Forelimb muscle (tissue), 1 donor: ENCODE measurements at regions not wholly inside any gene's neighbourhood (a gene's known extent, or its start where the extent isn't known, plus 50 kb on each side); places are given as distances from the start of the nearest gene placed in this dataset.

Experiments
- DNase-seq: peaks from one replicate; pipeline ENCODE4 v3.0.0-alpha.2; 2013; ENCODE audit warnings: low read depth

DNA sequence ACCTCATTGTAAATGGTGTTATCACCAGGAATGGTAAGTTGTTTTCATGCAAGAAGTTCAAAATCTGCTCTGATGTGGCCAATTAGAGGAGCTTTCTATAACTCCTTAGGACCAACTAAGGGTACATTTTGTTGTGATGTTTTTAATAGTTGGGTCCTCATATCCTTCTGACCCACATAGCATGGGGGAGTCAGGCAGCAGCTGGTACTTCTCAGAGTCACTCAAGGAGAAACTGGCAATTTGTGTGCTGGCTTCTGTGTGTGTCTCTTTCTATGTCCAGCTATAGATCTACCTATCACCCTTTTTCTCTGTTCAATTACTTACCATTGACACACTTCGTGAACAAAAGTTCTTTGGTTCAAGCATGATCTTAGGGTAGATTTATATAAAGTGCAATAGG, 194.3 kb upstream of the TENM3 start:
- no peak for DNase-seq

DNA sequence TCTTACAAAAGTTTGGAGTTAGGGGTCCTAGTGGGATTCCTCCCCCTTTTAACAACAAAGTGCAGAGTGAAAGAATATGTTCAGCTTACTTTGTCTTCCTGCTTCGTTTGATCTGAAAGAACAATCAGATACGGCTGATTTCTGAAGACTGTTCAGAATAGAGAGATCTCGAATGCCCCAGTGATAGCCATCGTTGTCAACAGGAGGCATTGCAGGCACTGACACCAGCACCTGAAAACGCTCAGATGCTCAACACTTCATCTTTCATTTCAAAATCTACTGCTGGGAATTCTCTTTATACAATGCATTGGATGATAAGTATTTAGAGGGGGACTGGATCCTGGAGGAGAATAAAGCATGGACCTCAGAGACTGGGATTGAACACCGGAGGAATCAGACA, 186.3 kb upstream of the TENM3 start:
- DNase-seq, result no peak

DNA sequence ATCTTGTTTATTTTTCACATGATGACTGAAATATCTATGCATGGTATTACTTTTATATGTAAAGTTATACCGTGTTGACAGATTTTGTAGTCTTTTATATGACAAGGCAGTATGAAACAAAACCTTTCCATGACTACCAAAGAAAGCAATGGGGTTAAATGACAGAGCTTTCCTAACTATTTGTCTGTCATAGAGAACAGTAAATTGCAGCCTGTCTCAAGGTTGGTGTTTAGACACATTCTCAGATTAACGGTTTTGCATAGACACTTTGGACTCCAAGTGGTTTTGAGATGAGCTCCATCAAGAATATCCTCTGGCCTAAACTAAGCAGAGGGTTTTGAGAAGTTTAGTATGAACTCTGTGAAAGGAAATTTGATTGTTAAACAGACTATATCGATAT, 180.7 kb upstream of the TENM3 start:
- DNase-seq, result no peak

DNA sequence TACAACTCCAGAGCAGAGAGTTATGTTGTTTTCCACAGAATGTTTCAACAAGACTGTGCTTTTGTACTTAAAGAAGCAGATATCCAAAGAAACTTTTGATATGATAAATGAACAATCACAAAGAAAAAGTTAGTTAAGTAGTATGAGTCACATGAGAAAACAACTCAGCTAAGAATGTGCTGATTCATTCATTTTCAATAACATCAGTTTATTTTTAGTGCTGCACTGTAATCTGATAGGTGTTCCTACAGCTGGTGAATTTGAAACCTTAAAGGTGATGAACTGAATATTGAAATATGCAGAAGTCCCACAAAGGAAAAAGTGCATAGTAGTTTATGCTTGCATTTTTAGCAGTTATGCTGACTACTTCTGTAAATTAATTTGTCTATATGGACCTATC, 180.3 kb upstream of the TENM3 start:
- DNase-seq, result no peak

DNA sequence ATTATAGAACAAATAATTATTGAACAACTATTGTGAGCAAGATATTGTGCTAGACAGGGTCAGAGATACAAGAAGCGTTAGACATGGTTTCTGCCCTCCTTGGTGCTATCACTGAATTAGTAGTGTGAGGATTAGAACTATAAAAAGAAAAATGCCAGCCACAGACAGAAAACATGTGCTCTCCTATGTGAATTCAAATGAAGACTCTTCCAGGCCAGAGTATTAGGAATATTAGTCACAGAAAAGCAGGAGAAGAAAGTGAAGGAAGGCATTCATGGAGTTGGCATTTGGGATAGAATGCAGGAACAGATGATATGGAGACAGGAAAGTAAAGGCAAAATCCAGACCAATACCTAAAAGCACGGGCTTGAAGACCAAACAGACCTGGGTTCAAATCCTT, 179.6 kb upstream of the TENM3 start:
- no peak for DNase-seq

DNA sequence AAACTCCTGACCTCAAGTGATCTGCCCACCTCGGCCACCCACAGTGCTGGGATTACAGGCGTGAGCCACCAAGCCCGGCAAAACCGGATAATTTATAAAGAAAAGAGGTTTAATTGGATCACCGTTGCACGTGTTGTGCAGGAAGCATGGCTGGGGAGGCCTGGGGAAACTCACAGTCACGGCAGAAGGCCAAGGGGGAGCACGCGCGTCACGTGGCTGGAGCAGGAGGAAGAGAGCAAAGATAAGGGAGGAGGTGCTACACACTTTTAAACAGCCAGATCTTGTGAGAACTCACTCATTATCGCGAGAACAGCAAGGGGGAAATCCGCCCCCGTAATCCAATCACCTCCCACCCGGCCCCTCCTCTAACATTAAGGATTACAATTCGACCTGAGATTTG, 177.9 kb upstream of the TENM3 start:
- no peak for DNase-seq

DNA sequence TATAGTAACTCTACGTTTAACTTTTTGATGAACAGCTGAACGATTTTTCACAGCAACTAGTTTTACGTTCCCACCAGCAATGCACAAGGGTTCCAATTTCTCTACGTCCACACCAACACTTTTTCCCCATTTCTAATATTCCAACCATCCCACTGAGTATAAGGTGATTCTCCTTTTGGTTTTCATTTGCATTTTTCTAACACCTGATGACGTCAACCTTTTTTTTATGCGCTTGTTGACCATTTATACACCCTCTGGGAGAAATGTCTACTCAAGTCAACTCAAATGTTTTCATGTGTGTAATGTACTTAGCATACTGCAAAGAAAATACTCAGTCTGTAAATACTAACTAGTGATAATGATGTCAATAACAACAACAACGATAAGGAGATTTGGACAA, 177.2 kb upstream of the TENM3 start:
- no peak for DNase-seq

DNA sequence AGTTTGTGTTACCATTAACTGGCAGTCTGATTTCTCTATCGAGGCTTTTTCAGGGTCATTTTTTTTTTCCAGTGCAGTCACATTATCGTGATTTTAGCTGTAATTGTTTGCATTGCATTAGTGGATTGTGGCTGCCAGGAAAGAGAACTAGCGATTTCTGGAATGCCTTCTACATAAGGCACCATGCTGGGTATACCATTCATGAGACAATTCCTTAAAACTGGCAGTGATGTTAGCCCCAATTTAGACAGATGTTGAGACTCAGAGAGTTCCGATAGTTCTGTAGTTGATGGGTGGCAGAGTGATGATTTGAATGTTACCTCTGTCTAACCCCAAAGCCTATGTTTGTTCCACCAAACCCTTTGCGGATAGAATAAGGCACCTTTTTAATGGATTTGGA, 175.4 kb upstream of the TENM3 start:
- DNase-seq, result no peak

DNA sequence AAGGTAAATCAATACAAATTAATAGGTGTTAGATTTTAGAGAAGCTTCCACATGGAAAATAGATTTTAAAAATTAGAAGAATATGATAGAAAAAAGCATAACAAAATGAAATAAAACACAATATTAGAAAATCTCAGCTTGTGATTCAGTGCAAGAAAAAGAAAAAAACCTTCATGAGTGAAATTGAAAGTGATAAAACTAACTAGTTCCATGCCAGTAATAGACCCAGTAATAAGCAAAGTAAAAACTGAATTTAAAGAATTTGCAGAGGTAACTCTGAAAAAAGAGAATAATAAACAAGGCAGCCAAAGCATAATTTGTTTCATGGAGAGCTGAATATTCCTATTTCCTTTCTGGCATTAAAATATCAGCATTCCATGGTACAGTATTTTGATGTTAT, 174.3 kb upstream of the TENM3 start:
- DNase-seq, result no peak

DNA sequence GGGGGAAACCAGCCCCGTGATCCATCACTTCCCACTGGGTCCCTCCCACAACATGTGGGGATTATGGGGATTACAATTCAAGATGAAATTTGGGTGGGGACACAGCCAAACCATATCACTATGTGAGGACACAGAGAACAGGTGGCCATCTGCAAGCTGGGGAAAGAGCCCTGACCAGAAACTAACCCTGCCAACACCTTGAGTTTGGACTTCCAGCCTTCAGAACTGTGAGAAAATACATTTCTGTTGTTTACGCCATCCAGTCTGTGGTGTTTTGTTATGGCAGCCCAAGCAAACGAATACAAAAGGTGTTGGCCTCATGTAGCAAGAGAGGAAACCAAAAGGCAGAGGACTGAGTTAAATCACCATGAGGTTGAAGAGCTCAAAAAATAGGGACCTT, 169.9 kb upstream of the TENM3 start:
- DNase-seq, result no peak

DNA sequence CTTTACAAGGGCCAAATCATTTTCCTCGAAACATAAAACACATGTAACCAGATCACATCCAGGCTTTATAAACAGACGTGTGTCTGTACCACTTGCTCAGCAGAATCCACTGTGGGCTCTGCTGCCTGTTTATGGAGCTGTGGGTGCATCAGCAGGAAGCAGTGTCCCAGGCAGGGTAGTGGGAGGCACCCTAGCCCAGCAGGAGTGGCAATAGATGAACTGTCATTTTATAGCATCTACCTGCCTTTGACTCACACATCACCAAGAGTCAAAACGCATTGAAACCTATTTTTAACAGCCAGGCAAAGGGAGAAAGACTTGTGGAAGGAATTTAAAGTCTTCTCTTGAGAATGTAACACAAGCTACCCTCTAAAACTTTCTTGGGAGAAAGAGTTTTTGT, 169.1 kb upstream of the TENM3 start:
- no peak for DNase-seq

DNA sequence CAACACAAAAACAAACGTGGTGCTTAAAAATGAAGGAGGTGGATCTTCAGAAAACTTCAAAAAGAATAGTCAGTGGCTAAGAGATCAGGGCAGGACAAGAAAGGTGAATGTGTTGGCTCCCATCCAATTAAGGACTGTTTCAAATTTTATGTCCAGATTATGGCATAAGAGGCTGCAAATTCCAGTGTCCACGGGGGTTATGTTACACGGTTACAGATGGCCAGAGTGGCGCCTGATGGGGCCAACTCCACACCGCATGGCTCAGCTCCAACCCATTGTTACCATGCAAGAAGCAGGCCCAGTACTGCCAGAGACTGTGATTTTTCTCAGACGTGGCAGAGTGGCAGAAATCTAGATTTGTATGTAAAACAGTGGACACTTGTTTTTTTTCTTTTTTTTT, 168.4 kb upstream of the TENM3 start:
- no peak for DNase-seq

DNA sequence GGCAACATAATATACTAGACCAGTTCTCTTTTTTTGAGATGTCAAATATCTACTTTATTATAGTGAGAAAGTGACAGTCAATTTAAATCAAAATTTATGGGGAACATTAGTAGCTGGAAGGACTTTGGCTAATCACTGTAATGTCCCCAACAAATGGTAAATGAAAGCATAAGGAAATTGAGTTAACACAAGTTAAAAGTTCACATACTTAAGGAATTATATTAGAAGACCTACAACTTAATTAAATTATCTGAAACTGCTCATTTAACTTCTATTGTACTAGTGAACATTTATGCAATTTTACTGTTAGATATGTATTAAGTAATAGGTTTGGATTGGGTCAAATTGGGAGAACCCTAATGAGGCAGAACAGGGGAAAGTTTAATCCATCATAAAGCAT, 160.3 kb upstream of the TENM3 start:
- DNase-seq, result no peak

DNA sequence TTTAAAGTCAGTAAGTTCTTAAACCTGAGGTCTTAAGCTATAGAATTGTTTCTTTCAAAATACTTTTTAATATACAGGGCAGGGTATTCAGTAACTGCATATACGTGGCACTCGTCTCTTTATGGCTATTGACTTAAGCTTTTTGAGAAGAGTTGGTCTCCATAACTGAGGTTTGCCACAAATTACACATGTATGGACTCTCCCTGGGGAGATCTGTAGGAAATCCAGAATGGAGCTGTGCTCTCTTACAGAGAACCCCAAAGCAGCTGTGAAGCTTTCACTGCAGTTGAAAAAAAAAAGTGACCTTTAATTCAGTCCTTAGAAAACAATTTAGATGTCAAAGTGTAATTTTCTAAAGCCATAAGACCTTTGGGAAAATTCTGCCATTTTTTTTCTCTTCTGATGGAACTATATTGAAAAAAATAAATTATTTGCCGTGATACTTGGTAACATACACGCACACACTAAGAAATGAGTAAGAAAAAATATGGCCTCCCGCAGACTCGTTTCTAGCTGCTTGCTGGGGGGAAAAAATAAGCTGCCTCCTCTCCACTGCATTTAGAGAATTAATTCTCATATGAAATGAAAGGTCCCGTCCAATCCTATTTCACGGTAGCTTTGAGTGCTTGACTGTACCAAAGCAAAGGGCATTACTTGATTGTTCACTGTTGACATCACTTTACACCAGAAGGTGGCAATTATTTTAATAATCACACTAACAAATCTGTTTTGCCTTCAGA, 159.4 kb upstream of the TENM3 start:
- no peak for DNase-seq

DNA sequence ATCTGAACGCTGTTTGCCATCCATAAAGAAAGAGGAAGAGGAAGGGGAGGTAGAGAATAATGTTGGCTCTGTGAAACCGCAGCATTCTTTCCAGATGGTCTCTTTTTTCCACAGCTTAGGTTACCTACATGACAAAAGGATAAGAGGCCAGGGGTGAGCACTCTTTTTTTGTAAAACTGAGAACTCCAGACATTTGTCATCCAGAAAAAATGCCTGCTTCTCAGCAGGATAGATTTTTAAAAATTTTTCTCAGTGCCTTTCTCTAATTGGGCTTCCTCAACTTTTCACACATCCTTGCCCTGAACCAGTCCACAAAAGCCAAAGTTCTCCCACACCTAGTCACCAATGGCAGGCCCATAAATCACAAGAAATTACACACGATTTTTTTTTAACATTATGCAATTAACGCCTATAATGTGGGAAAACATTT, 158.1 kb upstream of the TENM3 start:
- DNase-seq, result no peak

DNA sequence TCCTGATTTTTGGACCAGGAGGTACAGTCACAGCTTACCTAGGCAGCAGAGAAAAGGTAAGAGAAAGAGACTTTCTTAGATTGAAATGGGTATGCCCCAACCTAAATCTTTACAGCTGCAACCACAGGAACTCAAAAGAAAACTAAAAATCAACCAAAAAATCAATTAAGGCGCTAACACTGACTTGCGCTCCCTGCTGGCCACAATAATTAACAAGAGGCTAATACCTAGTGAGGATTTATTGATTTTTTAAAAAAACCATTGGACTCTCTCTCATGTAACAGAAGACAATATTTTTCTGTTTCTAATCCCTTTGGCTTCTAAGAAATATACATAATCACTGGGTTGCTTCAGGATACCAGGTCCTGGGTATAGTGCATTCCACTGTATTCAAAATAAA, 153.9 kb upstream of the TENM3 start:
- DNase-seq, result no peak

DNA sequence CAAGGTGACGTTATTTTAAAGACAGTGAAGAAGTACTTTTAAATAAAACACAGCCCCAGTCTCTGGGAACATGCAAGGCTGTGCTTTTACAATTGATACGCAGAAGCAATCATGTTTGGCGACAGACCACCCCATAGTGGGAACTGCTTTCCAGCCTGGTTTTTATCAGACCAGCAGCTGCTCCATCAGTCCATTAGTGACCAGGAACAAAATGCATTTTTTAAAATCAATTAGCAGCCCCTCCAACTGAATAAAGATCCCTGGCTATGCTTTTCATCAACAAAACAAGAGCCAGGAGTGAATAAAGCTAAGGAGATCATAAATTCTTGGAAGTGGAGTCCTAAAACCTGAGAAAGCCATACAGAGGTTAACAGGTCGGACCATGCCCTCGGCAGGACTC, 153.0 kb upstream of the TENM3 start:
- DNase-seq, result no peak

DNA sequence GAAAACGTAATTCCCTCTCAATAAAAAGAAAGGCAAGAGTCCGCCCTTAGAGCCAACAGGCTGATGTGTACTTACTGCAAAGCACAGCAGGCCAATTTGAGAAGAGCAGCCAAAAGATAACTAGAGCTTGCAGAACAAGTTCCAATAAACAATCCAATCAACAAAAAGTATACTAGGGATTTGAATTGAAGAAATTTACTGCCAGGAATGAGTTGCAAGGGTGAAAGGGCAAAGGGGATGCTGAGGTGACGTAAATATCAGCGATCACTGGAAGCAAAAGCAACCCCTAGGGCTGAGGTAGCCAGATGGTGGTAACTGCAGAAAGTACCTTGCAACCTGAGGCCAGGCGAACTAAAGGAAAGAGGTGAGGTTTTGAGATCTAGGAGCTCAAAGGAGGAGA, 152.1 kb upstream of the TENM3 start:
- DNase-seq, result no peak

DNA sequence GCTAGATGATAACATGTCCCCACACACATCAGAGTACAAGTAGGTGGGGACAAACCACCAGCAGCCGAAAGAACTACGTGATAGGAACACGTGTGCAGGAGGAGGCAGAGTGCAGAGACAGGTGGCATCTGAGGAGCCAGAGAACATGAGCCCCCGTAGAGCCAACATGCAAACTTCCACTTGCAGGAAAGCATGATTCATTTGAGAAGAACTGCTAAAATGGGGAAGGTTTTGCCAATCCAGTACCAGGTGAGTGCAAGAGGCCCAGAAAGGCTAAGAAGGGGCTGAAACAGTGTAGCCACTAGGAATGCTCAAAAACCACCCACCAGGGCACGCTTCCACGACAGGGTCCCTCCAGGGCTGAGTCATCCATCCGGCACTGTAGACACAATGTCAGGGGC, 149.8 kb upstream of the TENM3 start:
- DNase-seq, result no peak

DNA sequence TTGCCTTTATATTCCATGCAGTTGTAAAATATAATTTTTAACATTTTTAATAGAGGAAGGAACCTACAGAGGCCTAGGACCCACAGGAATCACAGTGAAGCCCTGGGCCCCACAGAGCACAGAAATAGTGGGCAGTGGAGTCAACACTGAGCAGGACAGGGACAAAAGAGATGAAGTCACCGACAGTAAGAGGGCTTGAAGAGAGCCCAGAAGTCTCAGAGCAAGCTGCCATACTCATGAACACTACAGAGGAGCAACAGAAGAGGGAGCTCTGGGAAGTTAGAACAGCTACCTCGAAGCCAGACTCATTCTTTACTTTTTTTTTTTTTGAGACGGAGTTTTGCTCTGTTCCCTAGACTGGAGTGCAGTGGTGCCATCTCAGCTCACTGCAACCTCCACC, 149.3 kb upstream of the TENM3 start:
- DNase-seq, result no peak

DNA sequence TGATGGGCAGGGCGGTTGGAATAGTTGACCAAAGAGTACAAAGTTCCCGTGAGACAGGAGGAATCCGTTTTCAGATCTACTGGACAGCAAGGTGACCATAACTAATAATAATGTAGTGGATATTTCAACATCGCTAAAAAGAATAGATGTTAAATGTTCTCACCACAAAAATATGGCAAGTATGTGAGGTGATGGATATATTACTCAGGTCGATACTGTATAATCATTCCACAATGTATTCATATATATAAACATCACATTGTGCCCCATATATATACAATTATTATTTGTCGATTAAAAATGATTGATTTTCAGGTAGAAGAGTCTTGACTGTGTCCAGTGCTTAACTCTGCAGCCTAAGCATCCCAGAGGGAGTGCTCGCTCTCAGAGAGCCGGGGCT, 141.6 kb upstream of the TENM3 start:
- no peak for DNase-seq

DNA sequence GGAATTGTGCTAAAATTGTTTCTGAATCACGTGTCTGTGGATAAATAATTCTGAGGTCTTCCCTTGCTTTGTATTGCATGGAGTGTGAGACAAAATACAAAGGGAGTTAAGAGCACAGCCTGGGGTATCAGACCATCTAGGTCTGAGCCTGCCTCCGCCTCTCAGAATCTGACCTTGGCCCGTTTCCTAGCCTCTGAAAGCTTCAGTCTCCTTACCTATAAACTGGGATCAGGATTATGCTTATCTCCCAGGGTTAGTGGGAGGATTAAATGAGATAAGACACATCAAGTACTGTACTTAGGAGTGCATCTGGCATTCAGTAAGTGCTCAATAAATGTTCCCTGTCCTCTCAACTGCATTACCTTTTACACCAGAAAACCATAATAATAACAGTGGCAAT, 140.6 kb upstream of the TENM3 start:
- DNase-seq, result no peak

DNA sequence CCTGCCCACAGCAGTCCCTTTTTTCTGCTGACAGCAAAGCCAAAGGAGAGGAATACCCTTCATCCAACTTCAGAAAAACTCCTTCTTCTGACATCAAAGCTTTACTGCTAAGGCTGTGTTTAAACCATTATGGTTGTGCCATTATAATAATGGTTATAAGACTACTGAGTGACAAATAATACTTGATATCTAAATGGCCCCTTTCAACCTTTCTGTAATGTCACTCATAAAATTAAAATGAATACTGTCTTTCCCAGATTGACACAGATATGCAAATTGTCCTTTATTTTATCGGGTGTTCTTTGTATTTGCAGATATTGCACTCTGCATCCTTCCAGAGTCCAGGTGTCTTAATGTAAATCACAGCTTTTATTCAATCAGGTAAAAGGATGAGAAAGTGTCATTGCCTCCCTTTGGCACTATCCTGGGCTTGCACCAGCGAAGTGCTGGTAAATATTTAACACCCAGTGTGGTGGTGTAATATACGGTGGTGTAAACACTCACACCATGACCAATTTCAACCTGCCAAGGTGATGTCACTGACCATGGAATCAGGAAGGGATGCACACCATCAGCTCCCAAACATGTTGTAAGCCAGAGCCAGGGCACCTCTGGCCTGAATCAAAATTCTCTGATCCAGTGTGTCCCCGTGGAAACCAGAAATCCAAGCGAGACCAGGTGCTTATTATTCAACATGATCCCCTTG, 139.4 kb upstream of the TENM3 start:
- DNase-seq, result no peak

DNA sequence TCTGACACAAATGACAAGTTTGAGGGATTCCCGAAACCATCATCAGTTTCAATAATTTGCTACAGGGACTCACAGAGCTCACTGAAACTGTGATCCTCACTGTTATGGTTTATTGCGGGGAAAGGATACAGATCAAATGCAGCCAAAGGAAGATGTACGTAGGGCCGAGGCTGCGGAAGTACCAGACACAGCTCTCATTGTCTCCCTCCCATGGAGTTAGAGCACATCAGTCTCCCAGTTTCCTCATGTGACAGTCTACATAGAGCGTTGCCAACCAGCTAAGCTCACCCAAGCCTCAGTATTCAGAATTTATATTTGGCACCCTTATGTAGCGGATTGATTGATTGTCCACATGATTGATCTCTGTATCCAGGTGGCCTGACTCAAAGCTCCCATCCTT, 137.8 kb upstream of the TENM3 start:
- DNase-seq, result no peak
